T1000 (cell line): ENCODE measurements at regions not wholly inside any gene's neighbourhood (a gene's known extent, or its start where the extent isn't known, plus 50 kb on each side); places are given as distances from the start of the nearest gene placed in this dataset.
A peak's percentile ranks its signal among the peaks of the same experiment; 100 is the strongest.

Experiments used
- DNase-seq: peaks from one replicate; lab custom pipeline; 2025; ENCODE audit warnings: mixed read lengths; lab: John Stamatoyannopoulos, UW

DNA sequence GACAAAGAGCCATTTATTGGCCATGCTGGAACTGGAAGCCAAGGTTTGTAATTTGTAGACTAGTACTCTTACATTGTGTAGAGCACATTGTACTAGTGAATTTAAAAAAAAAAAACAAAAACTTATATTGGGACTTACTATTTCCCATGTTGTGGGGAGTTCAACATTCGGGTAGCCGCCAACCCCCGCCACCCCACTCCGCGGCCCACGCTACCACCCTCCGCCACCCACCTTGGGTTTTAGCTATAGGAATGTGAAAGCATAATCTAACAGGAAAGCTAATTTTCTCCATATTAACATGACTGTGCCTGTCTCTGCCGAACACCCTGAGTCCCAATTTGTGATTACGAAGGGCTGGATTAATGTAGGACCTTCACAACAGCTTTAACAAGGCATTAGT lies 275.8 kb downstream of the FIGN start:
- no peak for DNase-seq

DNA sequence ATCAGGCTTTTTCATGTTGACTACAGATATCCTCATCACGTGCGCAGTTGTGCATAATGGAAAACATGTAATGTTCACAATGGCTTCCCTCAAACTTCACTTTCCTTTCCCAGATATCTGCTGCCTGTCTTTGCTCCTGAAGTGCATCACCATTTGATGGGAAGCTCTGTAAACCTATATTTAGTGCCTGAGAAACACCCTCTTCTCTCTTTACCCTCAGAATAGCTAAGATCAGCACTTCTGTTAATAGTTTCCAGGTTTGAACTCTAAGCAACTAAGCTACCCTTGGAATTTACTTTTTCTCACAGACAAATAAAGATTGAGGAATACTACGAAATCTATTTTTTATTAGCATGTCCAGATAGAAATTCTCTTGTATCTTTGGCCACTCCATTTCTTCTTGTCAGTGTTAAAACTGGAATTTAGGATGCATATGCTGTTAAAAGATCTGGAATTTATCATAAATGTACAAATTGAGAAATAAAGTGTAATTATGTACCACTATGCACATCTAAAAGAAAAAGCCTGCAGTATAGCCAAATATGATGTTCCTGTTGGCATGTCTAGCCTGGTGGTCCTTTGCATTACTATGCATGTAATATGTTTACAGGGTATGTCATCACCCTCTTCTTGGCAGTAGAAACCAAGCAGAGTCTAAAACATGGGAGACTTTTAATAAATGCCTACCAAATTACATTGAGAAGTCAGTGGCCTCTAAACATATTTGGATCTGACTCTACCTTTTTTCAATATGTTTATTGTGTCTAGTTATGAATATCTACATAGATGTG lies 278.7 kb downstream of the FIGN start:
- DNase-seq = no peak

DNA sequence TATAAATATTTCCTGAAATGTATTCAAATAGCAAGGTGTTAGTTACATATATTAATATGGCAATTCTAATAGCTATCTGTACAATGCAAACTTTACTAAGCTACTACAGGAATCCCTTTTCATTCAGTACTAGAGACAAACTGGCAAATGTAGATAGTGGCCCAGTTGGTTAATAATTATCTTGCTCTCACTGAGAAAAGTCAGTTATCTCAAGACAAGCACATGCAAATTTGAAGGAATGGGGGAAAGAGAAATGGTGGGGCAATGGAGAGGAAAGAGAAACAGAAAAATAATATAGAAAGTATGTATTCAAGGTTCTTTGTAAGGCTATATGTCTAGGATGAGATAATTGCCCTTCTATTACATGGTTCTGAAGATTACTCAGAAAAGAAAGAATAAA lies 280.0 kb downstream of the FIGN start:
- DNase-seq = no peak

DNA sequence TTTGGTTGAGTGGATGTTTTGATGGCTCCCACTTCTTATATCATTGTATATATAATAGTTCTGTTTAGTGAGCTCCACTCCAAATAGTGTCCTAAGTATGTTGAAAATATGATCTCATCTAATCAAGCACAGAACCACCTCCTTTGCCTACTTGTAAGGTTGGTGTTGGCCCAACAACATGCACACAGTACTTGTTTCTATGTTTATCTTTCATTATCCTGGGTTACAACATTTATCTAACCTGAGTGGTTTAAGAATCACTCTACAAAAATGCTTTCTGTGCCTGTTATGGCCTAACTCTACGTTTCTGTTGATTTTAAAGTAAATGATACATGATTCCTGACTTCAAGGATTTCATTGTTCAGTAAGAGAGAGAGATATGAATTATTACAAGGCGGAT lies 281.9 kb downstream of the FIGN start:
- DNase-seq = no peak

DNA sequence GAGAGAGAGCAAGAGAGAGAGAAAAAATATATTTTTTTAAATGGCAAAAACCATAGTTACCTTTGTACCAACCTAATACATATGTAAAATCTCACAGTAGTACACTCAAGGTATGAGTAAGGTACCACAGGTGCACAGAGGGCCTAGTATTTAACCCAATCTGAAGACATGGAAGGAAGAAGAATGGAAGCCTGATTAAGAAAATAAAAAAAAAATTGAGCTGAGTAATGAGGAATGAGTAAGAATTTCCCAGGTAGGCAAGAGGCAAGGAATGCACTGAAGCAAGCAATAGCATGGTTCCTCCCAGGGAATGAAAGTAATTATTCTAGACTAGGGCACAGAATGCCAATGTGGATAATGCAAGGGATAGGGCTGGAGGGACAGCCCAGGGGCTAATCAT lies 294.2 kb downstream of the FIGN start:
- no peak for DNase-seq

DNA sequence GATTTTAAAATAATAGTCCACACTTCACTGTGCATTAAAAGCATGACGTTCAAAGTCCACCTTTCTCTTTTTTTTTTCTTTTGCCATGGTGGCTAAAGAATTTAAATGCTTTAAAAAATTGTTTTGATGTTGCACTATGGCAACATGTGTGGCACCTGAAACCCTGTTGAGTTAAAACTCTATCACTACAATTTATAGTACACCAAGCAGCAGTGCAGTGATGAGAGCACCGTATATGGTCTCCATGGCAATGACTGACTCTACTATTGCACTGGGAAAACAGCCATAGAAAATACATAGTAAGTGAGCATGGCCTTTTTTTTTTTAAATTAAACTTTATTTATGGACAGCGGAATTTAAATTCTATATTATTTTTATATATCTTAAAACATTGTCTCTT lies 298.8 kb downstream of the FIGN start:
- no peak for DNase-seq

DNA sequence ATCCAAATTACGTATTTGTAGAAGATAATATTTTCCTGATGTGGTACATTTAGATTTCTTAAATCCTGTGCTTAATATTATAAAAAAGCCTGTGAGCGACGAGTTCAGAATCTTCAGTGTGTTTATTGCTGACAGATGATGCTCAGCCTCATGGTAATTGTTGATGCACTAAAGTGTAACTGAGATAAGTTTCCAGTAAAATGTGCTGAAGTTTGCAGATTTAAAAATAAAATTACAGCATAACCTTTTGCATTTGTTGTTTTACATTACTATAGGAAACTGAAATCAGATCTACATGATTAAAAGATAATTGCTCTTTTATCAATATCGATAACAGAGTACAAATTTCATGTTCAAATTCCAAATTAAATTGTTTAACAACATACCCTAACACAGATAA lies 307.6 kb downstream of the FIGN start:
- no peak for DNase-seq

DNA sequence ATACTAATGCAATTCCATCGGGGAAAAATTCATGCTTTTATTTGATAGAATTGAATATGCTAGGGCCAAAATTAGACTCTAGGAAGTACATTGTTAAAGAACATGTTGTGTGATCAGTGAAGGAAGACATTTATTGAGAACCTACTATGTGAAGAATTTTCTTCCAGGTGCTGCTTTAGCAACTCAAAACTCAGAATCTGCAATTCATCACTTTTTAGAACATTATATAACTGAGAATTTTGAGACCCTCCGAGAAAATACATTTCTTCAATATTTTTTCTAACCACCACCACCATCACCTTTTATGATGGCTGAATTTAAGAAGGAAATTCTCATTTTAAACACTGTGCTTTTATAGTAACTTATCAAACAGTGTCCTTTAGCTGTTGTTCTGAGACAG lies 315.2 kb downstream of the FIGN start:
- no peak for DNase-seq

DNA sequence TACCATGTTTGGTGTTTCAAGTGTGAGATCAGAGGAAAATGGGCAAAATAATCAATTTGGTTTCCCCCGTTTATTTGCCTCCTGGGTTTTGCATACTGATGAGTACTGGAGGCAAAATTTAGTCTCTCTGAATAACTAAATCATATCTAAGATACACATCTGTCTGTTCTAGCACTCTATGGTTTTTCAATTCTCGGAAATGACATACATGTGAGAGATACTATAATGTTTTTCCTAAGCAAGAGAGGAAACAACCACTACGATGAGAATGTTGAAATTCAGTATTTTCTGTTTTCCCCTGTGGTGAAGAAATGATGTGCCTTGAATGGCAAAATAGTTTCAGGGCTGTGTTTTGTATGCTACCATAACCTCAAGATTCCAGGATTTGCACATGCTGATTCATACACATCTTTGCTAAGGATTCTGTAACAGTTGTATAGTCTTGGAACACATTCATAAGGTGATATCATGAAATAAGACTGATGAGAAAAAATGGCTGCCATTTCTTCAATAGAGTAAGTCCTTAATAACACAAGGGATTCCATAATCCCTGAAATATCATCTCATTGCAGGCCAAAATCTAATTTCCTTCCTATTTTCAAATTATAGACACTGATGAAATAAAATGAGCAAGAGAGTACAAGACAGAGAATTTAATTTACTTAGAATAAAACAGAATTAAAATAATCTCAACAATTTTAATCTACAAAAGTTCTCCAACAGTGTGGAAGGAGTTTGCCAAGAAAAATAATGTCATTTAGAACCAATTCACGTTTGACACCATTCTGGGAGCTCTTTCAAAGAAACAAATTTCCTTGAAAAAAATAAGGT lies 316.6 kb downstream of the FIGN start:
- DNase-seq = no peak

DNA sequence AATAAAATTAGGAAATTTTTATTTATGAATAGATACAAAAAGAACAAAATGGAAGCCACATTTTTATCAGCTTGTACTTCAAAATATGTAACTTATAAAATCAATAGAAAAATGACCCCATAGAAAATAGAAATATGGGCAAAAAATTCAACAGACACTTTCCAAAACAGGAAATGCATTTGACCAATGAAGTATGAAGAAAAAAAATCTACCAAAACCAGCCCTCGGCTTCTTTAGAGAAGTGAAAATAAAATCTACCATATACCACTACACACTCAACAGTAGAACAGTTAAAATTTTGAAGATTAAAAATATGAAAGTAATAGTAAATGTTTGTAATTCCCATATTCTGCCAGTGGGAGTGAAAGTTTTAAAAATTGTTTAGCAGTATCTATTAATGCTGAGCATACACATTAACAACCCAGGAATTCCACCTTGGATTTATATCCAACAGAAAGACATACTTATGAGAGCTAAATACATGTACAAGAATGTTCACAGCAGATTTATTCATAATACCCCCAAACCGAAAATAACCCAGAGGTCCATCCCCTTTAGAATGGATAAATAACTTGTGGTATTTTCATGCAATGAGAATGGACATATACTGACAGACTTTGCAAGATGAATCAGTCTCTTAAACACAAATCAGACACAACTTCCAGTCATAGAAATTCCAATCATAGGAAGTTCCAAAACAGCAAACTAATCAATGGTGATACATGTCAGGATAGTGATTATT lies 318.0 kb downstream of the FIGN start:
- DNase-seq = no peak

DNA sequence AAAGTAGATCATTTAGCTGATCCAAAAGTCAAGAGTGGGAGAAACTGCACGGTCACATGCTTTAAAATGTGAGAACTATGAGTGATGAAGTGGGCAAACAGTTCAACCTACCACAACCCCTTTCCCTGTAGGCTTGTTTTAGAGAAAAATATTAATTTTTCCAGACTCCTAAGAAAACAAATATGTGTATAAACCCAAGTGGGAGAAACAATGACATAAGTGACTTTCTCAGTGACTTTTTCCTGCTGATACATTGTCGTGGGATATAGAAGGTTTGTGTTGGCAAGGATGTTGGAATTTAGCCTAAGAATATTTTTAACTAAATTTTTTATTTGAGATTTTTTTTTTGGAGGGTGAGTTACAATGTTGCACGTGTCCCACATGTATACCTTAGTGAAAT lies 321.7 kb downstream of the FIGN start:
- no peak for DNase-seq

DNA sequence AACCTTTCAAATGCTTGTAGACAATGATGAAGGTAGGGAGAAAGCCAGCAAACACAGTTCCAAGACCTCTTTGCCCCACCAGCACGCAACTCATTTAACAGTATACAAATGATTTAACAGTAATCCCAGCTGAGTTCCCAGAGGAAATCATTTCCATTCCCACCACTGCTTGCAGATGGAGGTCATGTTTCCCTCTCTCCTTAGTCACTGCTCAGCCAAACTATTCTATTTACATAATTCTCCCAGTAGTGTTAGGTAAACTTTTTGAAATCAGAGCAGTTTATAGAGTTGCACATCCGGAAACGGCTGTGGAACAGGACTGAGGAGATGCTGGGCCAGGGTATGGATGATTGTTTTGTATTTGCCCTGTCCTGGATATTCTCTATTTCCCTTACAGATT lies 328.5 kb downstream of the FIGN start:
- DNase-seq = no peak

DNA sequence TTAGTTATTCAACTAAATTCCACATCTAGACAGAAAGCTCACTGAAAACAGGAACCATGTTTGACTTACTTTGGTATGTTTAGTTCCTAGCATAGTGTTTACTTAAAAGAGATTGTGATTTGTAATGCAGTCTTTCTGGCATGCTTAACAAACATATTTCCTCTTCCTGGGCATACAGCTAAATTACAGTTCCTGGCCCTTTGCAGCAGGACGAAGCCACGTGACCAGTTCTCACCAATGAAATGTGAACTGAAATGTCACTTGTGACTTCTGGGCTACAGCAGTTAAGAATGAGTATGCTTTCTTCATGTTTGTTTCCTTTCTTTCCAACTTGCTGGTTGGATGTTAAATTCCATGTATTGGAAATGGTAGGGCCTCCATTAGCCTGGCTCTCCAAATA lies 330.5 kb downstream of the FIGN start:
- DNase-seq = no peak

DNA sequence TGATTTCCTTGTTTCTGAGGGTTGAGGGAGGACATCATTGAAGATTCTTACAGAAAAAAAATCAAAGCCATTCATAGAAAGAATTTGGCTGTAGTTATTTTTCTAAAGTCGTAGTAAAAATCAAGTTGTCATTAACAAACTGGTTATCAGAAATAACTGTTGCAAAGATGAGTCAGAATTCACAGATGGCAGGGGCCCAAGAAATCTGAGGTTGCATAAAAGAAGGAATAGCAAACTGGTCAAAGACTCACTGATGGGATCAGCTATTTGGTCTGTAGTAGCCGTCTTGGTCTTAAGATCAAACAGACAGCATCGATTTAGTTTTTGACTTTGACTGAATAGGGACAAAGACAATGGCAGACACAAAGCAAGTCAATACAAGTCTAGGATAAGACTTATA lies 334.3 kb downstream of the FIGN start:
- peak; percentile 12 for DNase-seq

DNA sequence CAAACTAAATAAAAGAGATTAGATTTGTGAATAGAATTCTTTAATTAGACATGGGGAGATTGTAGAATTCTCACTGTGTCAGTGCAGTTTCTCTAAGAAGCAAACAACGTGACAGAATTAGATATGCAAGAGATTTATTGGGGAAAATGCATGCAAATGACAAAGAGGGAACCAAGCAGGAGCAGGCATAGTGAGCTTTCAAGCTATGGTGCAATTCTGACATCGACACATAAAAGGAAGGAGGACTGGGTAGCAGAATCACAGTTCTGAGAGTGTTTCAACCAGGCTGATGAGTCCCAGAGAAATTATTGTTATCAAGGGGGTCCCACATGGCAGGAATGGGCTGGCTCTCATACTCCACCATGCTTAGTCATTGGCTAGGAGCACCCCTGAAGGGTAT lies 338.4 kb downstream of the FIGN start:
- no peak for DNase-seq

DNA sequence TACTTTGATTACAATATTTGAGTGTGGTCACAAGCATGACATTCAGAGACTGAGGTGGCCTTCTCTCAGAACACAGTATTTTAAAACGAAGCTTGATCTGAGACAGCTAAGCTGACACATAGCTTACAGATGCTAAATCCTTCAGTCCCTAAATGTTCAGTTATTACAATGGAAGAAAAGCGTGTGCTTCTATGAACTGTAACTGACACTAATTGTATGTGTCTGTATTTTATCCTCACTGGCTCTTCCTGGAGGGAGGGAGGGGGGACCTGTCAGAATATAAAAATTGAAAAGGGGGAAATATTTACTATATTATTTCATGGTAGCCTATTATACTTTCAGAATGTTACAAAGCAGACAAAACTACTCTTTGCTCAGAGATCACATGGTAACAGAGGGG lies 340.2 kb downstream of the FIGN start:
- DNase-seq = no peak

DNA sequence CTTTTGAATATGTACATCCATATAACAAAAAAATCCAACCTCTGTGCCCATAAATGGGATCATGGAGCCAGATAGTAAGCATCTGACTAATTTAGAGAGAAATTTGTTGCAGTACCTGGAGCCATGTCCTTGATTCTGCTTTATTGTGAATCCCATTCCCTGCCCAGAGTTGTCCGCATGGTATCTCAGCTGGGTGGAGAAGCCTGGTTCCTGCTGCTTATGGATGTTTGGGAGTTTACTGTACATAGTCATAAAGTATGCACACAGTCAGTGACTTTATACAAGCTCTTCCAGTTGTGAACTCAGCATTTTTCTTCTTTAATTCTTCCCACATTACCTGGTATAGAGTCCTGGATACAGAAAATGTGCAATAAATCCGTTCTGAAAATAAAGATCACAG lies 346.0 kb downstream of the FIGN start:
- DNase-seq = no peak

DNA sequence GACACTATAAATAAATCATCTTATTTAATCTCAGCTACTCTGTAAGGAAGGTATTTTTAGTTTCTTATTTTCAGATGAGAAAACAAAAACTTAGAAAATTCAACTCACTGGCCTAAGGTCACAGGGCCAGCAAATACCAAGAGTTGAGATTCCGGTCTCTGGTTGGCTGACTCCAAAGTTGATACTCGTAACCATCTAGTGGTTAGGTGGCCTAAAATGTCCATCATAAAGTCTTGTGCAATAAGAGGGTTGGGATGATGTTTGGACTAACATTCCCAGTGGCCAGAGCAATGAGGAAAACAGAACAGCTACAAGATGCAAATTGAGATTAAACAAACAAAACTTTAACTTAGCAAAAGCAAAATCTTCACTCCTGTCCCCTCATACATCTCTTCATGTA lies 360.3 kb downstream of the FIGN start:
- DNase-seq = no peak

DNA sequence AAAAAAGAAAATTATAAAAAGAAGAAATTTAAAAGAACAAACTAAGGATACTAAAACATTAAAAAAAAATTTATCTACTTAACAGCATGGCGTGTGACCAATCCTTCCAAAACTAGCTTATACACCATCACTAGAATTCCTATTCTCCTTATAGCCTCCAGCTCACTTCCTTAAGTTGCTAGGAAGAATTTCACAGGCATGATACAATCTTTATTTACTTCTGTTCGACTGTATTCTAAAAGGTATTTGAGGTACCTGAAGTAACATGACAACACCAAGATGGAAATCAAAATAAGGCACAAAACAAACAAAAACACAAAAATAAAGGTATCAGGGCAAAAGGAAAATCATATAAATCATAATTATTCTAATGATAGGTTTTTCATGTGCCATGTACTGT lies 360.7 kb downstream of the FIGN start:
- no peak for DNase-seq

DNA sequence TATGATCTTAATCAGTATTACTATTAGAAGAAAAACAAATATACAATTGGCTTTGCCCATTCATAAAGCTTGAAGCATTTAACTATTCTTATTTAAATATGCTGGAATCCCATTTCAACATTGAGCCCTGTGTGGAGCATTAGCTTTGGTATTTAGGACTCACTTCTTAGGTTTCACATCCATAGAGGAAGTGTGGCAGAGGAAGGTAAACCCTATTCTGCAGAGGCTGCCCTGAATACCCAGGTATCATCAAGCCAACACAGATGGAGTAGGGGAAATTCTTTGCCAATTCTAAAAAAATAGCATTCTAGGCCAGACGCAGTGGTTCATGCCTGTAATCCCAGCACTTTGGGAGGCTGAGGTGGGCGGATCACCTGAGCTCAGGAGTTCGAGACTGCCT lies 361.5 kb downstream of the FIGN start:
- DNase-seq = no peak

DNA sequence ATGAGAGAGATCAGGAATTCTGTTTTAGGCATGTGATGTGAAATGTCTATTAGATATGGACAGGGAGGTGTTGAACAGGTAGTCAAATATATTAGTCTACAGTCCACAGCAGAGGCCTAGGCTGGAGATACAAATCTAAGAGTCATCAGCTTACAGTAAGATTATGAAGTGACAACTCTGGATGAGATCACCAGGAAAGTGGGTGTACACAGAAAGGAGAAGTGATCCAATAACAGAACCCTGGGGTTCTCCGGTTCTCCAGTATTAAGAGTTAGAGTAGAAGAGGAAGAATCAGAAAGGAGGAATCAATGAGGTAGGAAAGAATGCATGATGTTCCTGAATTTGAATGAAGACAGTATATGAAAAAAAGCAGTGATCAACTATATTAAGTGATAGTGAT lies 362.3 kb downstream of the FIGN start:
- DNase-seq = no peak

DNA sequence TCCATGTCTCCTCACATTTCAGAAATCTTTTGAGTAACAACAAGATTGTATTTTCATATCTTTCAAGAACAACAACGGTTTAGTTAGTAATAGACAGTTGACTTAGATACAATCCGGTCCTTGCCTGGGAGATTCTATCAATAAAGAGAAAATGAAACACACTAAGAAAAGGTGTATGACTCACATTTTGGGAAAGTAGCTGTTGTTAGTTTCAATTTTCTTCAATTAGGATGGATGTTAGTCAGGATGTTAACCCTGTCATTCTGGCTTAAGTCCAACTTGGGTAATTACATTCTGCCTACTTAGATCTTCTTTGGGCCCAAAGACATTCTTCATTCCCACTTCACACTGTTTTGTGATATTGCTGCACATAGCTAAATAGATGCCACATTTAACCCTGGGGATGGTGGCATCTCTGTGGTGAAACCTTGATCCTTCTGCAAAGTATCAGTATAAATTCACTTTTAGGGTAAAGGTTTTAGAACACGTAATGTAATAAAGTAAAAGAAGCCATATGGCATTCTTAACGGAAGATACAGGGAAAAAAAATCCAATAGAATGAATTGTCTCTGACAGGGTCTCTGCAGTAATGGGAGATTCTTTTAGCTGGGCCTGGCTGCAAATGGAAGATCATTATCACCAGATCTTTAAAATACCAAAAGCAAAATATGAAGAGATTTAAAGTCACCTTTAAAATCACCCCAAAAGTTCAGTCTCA lies 365.5 kb downstream of the FIGN start:
- no peak for DNase-seq
